Thoracic aorta (tissue), 2 donors: ENCODE measurements at regions not wholly inside any gene's neighbourhood (a gene's known extent, or its start where the extent isn't known, plus 50 kb on each side); places are given as distances from the start of the nearest gene placed in this dataset.

Experiments
- ATAC-seq: fragments of 150-250 bp; one replicate; pipeline ENCODE4 v1.8.0; 2017; ENCODE audit warnings: low read depth; ENCODE audit not compliant: insufficient number of reproducible peaks, low FRiP score
- DNase-seq: peaks from one replicate; pipeline ENCODE4 v3.0.0-alpha.2; 2020; ENCODE audit warnings: low spot score
- H3K27ac ChIP-seq, 2 donors: fragments of 200-600 bp; sonication (generic); 1 replicate in 1 of 2; 2 replicates in 1 of 2; pipeline ENCODE4 v1.5.1; 2016; ENCODE audit warnings: mild to moderate bottlenecking in 2 of 2, moderate library complexity in 2 of 2
- H3K27me3 ChIP-seq: fragments of 200-600 bp; sonication (generic); replicated peaks from 2 replicates; pipeline ENCODE4 v1.6.0; 2016; ENCODE audit warnings: mild to moderate bottlenecking; ENCODE audit not compliant: insufficient read depth
- H3K36me3 ChIP-seq: fragments of 200-600 bp; sonication (generic); one replicate; pipeline ENCODE4 v1.5.1; 2016
- H3K4me1 ChIP-seq, 2 donors: fragments of 200-600 bp; sonication (generic); 1 replicate in 1 of 2; 2 replicates in 1 of 2; pipeline versions ENCODE4 v1.5.1 to v1.6.0; 2016; ENCODE audit warnings: low read depth in 2 of 2, mild to moderate bottlenecking in 1 of 2; ENCODE audit not compliant: control insufficient read depth in 1 of 2
- H3K4me3 ChIP-seq: fragments of 200-600 bp; sonication (generic); 2 replicates; pipeline ENCODE4 v1.5.1; 2016; ENCODE audit warnings: mild to moderate bottlenecking
- H3K9me3 ChIP-seq: fragments of 200-600 bp; sonication (generic); 2 replicates; pipeline ENCODE4 v1.5.1; 2016
- CTCF ChIP-seq: fragments of 200-600 bp; sonication (generic); IDR thresholded peaks from one replicate; pipeline ENCODE4 v1.5.1; 2019; ENCODE audit warnings: antibody characterized with exemption

DNA sequence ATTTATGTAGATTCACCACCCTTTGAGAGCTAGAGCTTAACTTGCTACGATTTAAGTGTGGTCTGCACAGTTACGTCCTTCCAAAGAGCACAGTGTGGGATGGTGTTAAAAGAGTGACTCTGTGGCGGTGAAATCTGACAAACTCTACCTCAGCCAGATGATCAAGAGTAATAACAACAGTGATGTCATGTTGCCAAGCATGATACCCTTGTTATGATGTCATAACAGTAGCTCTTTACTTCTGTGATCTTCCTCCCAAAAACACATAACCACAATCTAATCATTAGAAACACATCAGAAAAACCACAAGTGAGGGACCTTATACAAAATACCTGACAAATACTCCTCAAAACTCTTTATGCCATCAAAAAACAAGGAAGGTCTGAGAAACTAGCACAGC lies 649.3 kb downstream of the POM121L12 start:
- no peaks in the 10 kb centered on the region for H3K4me1 ChIP-seq
- no peak for TF ChIP-seq CTCF
- H3K4me3 ChIP-seq, result no peak overlapping the region
- H3K36me3 ChIP-seq, result no peaks in the 10 kb centered on the region
- H3K27me3 ChIP-seq, result no peaks in the 10 kb centered on the region
- DNase-seq (no peak), ATAC-seq (no peak)
- no peak overlapping the region for H3K27ac ChIP-seq
- H3K9me3 ChIP-seq, result no peaks in the 10 kb centered on the region

DNA sequence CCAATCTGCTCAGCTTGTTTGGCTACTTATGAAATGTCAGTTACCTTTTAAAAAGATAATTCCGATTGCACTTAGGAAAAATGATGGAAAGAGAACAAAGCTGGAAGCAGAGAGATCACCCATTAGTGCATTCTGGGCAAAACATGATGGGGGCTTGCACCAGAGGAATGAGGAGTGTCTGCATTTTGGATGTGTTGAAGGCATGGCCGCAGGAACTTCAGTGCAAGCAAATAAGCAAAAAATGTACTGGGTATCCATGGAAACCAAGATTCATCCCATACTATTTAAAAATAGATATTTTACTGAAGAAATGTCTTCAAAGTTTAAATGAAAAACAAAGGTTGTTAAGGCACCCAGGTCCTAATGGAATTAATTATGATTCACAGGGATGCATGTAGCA lies 655.0 kb downstream of the POM121L12 start:
- no peak overlapping the region for H3K27ac ChIP-seq
- no peak for TF ChIP-seq CTCF
- no peaks in the 10 kb centered on the region for H3K9me3 ChIP-seq
- DNase-seq (no peak), ATAC-seq (no peak)
- H3K4me3 ChIP-seq, result no peak overlapping the region
- H3K4me1 ChIP-seq, result no peaks in the 10 kb centered on the region
- H3K27me3 ChIP-seq, result no peaks in the 10 kb centered on the region
- no peaks in the 10 kb centered on the region for H3K36me3 ChIP-seq

- Histone ChIP-seq H3K9me3 (no peaks in the 10 kb centered on the region), H3K4me1 (no peaks in the 10 kb centered on the region), H3K27ac (no peak overlapping the region), H3K27me3 (no peaks in the 10 kb centered on the region), H3K4me3 (no peak overlapping the region), H3K36me3 (no peaks in the 10 kb centered on the region)
- TF ChIP-seq CTCF, result no peak
- ATAC-seq (no peak), DNase-seq (no peak)
Measured at GRCh38 chr7:53697913-53698312, 662.5 kb downstream of the POM121L12 start.

DNA sequence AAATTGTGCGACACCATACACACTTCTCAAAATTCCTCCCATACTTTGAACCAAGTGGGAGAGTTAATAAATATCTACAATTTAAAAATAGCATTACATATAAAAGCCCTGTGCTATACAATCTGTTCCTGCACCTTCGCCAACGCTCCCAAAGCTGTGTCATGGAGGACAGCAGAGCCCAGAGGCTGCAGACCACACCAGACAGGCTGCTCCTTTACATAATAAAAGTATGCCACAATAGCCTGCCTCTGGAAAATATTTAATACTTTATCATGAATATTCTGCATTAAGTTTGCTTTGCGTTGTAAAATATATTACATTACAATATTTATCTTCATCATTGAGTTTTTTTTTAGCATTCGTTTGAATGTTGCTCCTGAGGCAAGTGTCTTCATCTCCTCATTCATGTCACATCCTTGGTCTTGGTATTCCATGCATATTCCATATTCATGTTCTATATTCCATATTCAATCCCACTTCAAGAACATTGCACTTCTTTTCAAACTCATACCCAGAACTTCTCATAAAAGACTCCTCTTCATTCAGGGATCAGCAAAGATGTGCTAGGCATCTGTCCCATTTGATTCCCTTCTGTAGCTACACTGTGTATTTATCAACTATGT lies 663.9 kb downstream of the POM121L12 start:
- H3K36me3 ChIP-seq, result no peaks in the 10 kb centered on the region
- ATAC-seq (no peak), DNase-seq (no peak)
- no peak overlapping the region for H3K27ac ChIP-seq
- no peaks in the 10 kb centered on the region for H3K9me3 ChIP-seq
- H3K27me3 ChIP-seq, result no peaks in the 10 kb centered on the region
- no peak for TF ChIP-seq CTCF
- H3K4me1 ChIP-seq, result no peaks in the 10 kb centered on the region
- no peak overlapping the region for H3K4me3 ChIP-seq

- no peak for TF ChIP-seq CTCF
- DNase-seq (no peak), ATAC-seq (no peak)
- Histone ChIP-seq H3K27ac (no peak overlapping the region), H3K4me1 (no peaks in the 10 kb centered on the region), H3K4me3 (no peak overlapping the region), H3K36me3 (no peaks in the 10 kb centered on the region), H3K9me3 (no peaks in the 10 kb centered on the region), H3K27me3 (no peaks in the 10 kb centered on the region)
Measured at GRCh38 chr7:53719122-53719521, 683.7 kb downstream of the POM121L12 start.
